GM18858 (cell line): ENCODE measurements at regions not wholly inside any gene's neighbourhood (a gene's known extent, or its start where the extent isn't known, plus 50 kb on each side); places are given as distances from the start of the nearest gene placed in this dataset.
A peak's percentile ranks its signal among the peaks of the same experiment; 100 is the strongest.
"Not testable (repeated sequence)": the region's sequence is repeated elsewhere in the genome, so short reads cannot be mapped to it uniquely, and the experiment has no call there.

ENCODE experiments used
- ATAC-seq: cut with Tn5 transposase; IDR thresholded peaks from one replicate; pipeline ENCODE4 v1.9.1; 2021; ENCODE audit not compliant: unreplicated experiment

- ATAC-seq: no peak
Observed at GRCh38 chr4:177177541-177178081, 132.1 kb upstream of the NEIL3 start.

DNA sequence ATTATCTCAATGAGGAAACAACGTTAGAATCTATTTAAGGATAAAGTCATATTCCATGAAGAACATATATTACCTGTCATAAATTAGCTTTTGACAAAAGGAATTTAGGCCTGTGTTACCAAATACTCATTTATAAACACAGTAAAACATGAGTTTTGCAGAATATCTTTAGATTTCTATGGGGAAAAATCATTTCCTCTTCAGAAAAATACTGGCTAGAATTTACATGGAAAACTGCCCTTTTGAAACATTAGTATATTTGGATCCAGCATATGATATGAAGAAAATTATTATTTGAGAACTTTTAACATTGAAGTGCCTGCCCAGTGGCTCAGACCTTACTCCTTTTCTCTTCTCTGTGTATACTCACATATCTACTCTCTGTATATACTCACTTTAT is 131.4 kb upstream of the NEIL3 start:
- no peak for ATAC-seq

DNA sequence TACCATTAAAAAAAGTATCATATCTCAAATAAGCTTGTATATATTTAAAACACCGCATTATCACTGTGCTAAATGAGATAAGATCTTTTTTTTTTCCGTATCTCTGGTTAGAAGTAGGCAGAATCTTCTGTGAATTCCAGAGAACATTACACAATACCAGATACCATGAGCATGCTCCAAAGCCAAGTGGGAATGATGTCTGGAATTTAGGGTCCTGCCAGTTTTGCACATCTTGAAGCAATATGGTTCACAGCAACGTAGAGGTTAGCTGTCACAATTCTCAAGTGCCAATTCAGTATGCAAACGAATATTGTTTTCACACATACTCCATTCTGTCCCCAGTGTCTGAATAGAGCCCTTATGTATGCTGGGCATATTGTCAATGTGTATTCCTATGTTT is 127.5 kb upstream of the NEIL3 start:
- no peak for ATAC-seq

DNA sequence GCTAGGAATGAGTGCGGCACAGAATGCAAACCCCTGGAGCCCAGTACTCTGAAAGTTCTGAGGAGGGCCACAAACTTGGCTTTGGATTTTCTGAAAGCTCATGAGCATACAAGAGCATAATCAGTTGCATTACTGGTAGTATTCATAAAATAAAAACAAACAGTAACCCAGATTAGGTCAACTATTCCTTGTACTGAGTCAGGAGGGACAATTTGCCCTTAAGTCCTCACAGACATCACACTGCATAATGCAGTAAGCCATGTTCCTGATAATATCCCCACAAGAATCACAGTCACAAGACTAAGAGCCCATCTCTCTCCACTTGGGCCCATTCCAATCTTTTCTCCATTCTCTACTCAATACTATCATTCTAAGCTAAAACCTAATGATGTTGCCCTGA is 126.9 kb upstream of the NEIL3 start:
- no peak for ATAC-seq

DNA sequence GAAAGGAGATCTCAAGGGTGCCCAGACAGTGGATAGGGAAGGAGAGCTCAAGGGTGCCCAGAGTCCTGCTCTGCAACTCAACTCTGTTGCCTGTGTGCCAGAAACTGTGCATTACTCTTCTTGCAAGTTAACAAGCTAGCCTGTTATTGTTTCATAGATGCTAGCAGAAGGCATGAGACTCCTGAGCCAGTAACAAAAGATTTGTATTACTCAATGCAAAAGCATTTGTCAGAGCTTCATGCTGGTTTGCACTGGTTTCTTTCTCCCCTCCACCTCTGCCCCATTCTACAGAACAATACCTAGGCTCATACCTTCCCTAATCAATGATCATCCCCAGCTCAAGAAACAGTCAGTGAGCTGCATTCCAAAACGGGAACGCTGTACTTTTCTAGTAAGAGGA is 124.5 kb upstream of the NEIL3 start:
- ATAC-seq: no peak

DNA sequence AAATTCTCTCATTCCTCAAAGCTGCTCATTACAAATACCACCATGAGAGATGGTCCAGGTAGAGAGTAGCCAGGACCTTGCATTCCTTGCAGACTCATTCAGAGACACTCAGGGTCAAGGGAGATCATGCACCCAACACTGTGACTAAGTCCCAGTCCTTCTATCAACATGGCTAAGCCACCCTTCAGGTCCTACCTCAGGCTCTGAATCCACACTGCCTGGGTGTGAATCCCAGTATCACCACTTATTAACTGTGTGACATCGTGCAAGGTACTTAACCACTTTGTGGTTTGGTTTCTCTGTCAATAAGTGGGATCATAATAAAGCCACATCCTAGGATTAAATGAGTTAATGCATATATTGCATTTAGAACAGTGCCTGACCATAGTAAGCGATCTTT is 124.1 kb upstream of the NEIL3 start:
- ATAC-seq: no peak

- no peak for ATAC-seq
Observed at GRCh38 chr4:177187371-177187770, 122.3 kb upstream of the NEIL3 start.

DNA sequence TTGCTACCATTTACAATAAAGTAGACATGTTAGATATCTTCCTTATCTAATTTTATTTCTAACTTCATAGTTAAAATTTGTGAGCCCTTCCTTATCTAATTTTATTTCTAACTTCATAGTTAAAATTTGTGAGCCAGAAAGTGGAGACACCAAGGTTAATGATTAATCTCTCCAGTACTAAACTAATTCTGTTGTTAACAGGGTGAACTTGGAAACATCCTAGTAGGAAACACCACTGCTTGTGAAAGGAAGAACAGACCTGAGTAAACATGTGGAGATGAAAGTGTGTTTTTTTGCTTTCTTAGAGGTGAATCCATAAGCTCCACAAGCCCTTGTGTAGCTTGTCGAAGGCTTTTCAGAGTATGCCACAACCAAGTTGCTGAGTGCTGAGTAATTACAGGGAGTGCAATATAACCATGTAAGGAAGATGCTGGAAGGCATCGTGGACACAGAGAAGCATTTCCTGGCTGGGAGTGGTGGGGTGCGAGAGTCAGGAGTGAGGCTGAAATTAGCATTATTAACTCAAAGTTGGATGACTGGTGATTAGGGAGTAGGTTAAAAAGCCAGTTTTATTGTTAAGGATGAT is 118.6 kb upstream of the NEIL3 start:
- no peak for ATAC-seq

- ATAC-seq: no peak
Observed at GRCh38 chr4:177191586-177191985, 118.1 kb upstream of the NEIL3 start.

- ATAC-seq: no peak
Observed at GRCh38 chr4:177191991-177192390, 117.7 kb upstream of the NEIL3 start.

- not testable (repeated sequence) for ATAC-seq
Observed at GRCh38 chr4:177193024-177193715, 116.5 kb upstream of the NEIL3 start.

DNA sequence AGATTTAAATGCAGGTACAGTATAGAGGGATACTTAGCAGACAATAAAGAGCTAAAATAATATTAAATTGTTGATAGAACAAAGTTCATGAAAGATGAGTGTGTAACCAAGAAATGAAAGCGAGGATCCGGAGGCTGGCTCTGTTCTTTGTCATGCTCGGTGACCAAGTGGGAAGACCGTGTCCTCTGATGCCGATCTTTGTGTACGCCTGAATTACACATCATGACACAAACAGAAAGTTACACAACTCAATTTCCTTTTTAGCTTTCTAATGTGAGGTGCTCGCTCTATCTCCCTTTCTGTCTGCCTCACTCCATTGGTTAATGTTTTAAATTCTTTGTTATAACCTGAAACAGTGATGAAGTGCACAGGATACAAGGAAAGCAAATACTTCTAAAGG is 114.8 kb upstream of the NEIL3 start:
- ATAC-seq: no peak

DNA sequence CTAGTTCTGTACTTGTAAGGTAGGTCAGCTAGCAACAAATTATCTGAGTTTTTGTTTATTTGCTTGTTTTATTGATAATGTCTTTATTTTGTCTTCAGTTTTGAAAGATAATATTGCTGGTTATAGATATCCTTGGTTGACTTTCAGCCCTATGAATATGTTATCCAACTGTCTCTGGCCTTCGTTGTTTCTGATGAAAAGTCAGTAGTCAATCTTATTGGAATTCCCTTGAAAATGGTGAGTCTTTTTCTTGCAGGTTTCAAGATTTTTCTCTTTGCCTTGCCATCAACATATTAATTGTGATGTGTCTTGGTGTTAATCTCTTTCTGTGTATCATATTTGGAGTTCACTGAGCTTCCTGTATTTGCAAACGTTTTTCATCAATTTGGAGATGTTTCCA is 113.1 kb upstream of the NEIL3 start:
- ATAC-seq: no peak

GRCh38 chr4:177201614-177202013 is 108.1 kb upstream of the NEIL3 start:
- no peak for ATAC-seq

DNA sequence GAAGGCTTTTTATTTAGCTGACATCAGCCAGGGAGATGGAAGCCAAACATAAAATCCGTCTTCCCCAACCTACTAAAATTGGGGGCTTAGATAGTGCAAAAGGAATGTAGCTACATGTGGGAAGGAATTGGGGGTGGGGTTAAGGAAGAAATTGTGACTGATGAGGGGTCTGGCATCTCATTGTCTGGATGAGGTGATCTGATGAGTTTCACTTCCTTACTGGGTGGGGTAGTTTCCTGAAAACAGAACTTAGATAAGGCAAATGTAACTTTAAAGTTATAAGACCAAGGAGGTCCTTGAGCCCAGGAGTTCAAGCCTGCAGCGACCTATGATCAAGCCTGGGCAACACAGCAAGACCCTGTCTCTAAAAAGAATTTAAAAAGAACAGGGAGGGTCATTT is 105.5 kb upstream of the NEIL3 start:
- no peak for ATAC-seq

DNA sequence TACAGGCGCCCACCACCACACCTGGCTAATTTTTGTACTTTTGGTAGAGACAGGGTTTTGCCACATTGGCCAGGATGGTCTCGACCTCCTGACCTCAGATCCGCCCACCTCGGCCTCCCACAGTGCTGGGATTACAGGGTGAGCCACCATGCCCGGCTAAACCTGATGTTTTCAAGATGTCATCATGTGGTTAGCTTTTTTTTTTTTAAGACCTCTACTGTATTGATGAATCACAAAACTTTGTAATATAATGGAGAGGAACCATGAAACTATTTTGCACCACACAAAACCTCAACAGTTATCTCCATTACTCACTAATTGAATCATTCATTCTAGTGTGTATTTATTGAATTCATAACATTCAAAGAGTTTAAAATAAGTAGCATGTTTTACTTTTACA is 94.7 kb upstream of the NEIL3 start:
- ATAC-seq: no peak

- no peak for ATAC-seq
Observed at GRCh38 chr4:177220376-177220775, 89.3 kb upstream of the NEIL3 start.

GRCh38 chr4:177222781-177223180 is 86.9 kb upstream of the NEIL3 start:
- ATAC-seq: no peak

DNA sequence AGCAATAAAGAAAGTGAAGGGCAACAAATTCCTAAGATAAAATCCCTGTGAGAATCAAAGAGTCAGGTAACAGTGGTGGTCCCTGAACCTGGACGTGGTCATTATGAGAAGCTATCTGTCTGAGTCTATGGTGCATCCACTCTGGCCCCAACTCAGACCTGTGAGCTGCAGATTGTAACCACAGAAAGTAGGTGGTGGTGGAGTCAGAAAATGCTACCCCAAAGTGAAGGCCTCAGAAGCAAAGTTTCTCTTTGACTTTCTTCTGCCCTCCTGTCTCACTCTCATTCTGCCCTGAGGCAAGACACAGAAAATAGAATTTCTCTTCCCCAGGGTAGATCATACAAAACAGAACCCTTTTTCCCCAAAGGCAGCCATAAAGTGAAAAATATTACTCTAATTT is 84.1 kb upstream of the NEIL3 start:
- ATAC-seq: peak; percentile 87

DNA sequence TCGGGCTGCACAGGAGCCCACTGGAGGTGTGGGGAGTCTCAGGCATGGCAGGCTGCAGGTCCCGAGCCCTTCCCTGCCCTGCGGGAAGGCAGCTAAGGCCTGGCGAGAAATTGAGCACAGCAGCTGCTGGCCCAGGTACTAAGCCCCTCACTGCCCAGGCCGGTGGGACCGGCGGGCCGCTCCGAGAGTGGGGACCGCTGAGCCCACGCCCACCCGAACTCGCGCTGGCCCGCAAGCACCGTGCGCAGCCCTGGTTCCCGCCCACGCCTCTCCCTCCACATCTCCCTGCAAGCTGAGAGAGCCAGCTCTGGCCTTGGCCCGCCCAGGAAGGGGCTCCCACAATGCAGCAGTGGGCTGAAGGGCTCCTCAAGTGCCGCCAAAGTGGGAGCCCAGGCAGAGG is 82.0 kb upstream of the NEIL3 start:
- ATAC-seq: no peak

DNA sequence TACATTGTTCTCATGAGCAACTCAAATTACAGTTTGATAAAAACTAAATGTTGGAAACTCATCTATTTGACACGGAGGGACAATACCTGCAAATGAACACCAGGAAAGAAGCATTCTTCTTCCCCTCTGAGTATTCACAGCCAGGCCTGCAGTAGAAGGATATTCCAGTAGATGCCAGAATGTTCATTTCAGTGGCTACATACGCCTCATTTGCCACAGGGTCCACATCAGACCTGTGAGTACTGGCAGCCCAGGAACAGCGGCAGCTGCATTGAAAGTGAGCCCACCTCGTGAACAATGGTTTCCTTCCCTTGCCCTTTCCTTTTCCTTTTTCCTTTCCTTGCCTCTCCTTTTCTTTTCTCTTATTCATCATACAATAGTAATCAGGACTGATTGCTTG is 81.1 kb upstream of the NEIL3 start:
- no peak for ATAC-seq

GRCh38 chr4:177229331-177229730 is 80.3 kb upstream of the NEIL3 start:
- no peak for ATAC-seq

- ATAC-seq: no peak
Observed at GRCh38 chr4:177232473-177232872, 77.2 kb upstream of the NEIL3 start.
